ENCODE measurements at regions not wholly inside any gene's neighbourhood (a gene's known extent, or its start where the extent isn't known, plus 50 kb on each side); places are given as distances from the start of the nearest gene placed in this dataset.

DNA sequence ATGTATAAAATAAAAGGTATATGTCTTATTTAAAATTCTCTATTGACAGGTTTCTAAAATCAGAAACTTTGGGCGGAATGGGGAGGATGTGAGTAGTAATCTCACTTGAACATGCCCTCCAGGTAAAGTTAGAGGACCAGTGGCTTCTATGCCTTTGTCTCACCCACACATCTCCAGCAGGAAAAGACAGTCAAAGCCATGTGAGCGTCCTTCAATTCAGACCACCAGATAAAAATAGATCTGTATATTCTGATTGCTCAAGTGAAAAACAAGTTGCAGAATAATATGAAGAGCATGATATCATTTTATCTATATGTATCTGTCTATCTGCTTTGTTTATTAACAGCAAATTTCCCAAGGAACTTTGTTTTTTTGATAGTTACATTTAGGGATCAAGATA, 152.2 kb downstream of the TMCO5A start:
- Mint-ChIP-seq H3K4me1 (ENCODE audit: unreplicated experiment) (peaks cover 12% of the 10 kb centered on the region), H3K4me3 (ENCODE audit: unreplicated experiment) (no peak overlapping the region), H3K27ac (ENCODE audit: unreplicated experiment) (no peak overlapping the region), H3K27me3 (ENCODE audit: unreplicated experiment) (no peaks in the 10 kb centered on the region), H3K36me3 (ENCODE audit: low read depth, unreplicated experiment) (no peaks in the 10 kb centered on the region), H3K9me3 (ENCODE audit: unreplicated experiment) (no peaks in the 10 kb centered on the region)
- TF ChIP-seq, protein P1, sequence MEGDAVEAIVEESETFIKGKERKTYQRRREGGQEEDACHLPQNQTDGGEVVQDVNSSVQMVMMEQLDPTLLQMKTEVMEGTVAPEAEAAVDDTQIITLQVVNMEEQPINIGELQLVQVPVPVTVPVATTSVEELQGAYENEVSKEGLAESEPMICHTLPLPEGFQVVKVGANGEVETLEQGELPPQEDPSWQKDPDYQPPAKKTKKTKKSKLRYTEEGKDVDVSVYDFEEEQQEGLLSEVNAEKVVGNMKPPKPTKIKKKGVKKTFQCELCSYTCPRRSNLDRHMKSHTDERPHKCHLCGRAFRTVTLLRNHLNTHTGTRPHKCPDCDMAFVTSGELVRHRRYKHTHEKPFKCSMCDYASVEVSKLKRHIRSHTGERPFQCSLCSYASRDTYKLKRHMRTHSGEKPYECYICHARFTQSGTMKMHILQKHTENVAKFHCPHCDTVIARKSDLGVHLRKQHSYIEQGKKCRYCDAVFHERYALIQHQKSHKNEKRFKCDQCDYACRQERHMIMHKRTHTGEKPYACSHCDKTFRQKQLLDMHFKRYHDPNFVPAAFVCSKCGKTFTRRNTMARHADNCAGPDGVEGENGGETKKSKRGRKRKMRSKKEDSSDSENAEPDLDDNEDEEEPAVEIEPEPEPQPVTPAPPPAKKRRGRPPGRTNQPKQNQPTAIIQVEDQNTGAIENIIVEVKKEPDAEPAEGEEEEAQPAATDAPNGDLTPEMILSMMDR (IDR thresholded peaks at IDR 0.05; ENCODE audit: unreplicated experiment) = no peak
- DNase-seq (ENCODE audit: low spot score) = no peak

DNA sequence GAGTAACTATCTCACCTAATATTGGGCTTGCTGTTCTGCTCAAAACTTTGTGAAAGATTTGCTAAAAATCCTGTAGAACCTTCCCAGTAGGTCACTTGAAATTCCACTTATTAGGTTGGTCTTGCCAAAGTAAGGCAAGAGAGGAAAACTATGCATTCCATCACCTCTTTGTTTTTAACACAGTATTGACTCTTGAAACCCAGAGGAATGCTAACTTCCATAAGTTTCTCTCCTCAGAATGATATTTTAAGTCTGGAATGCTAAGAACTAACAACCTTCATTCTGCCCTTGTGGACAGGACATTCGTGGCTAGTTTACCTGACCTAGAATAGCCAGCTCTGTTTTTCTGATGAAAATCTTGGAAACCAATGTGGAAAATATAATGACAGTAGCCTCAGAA, 154.5 kb downstream of the TMCO5A start:
- DNase-seq (ENCODE audit: low spot score) = no peak
- Mint-ChIP-seq H3K36me3 (ENCODE audit: low read depth, unreplicated experiment) (no peaks in the 10 kb centered on the region), H3K27me3 (ENCODE audit: unreplicated experiment) (no peaks in the 10 kb centered on the region), H3K4me3 (ENCODE audit: unreplicated experiment) (no peak overlapping the region), H3K9me3 (ENCODE audit: unreplicated experiment) (no peaks in the 10 kb centered on the region), H3K4me1 (ENCODE audit: unreplicated experiment) (peaks cover 12% of the 10 kb centered on the region), H3K27ac (ENCODE audit: unreplicated experiment) (no peak overlapping the region)
- TF ChIP-seq, protein P1 (IDR thresholded peaks at IDR 0.05; ENCODE audit: unreplicated experiment) = no peak

DNA sequence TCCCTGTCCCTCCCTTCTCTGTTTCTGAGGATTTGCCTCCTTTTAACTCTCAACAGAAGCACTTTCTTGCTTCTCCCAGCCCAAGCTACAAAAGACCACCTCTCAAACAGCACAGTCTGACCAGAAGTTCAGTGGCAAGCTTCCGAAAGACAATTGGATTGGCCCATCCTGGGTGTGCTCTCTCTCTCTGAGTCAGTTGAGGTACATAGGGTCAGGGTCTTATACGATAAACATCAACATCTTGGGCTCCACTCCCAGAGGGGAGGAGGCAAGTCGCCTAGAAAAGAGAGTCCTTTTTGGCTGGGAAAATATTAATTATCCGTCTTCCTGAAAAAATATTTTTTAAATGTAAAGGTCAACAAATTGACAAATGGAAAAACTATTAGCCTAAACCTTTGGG, 155.8 kb downstream of the TMCO5A start:
- Mint-ChIP-seq H3K27me3 (ENCODE audit: unreplicated experiment) (no peaks in the 10 kb centered on the region), H3K36me3 (ENCODE audit: low read depth, unreplicated experiment) (no peaks in the 10 kb centered on the region), H3K4me3 (ENCODE audit: unreplicated experiment) (no peak overlapping the region), H3K27ac (ENCODE audit: unreplicated experiment) (no peak overlapping the region), H3K4me1 (ENCODE audit: unreplicated experiment) (peaks cover 8% of the 10 kb centered on the region), H3K9me3 (ENCODE audit: unreplicated experiment) (no peaks in the 10 kb centered on the region)
- DNase-seq (ENCODE audit: low spot score) = no peak
- TF ChIP-seq, protein P1 (IDR thresholded peaks at IDR 0.05; ENCODE audit: unreplicated experiment) = no peak

DNA sequence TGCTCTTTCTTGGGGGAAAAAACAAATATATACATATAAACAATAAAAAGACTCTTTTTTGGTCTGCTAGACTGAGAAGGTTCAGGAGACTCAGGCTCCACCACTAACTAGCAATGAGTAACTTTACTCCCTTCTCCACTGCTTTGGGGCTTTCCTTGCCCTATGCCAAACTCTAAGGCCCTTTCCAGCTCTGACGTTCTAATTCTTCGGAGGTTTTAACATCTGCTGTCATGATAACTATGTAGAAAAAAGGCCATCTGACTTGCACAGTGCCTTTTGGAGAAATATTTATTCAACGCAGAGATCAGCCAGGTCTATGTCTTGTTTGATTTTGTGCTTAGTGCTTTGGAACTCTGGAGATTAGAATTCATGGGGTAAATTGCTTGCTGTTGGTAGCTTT, 156.2 kb downstream of the TMCO5A start:
- Mint-ChIP-seq H3K4me3 (ENCODE audit: unreplicated experiment) (no peak overlapping the region), H3K27me3 (ENCODE audit: unreplicated experiment) (no peaks in the 10 kb centered on the region), H3K27ac (ENCODE audit: unreplicated experiment) (no peak overlapping the region), H3K9me3 (ENCODE audit: unreplicated experiment) (no peaks in the 10 kb centered on the region), H3K4me1 (ENCODE audit: unreplicated experiment) (peaks cover 6% of the 10 kb centered on the region), H3K36me3 (ENCODE audit: low read depth, unreplicated experiment) (no peaks in the 10 kb centered on the region)
- no peak for DNase-seq (ENCODE audit: low spot score)
- TF ChIP-seq, protein P1 (IDR thresholded peaks at IDR 0.05; ENCODE audit: unreplicated experiment) = no peak

DNA sequence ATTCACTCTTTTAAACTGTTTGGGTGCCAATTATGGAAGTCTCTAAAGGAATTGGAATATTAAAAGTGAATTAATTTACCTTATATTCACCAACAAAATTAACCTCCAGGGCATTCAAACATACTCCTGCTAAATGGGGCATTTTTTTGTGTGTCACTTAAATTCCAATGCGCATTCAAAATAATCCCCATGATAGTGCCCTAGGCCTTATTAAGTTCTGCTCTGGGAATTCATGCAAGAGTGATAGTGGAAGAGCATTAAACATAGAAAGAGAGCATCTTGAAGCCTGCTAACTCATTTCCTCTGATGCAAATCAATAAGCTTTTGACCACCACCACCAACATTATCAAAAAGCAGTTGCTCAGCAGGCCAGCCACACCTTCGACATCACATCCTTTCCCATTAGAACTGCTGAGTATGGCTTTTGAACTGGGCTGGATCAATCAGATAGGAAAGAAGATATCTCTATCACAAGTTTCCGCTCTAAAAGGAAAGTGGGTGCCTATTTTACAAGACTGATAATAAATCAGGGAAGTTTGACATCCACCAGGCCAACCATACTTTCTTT, 156.7 kb downstream of the TMCO5A start:
- Mint-ChIP-seq H3K27me3 (ENCODE audit: unreplicated experiment) (no peaks in the 10 kb centered on the region), H3K36me3 (ENCODE audit: low read depth, unreplicated experiment) (no peaks in the 10 kb centered on the region), H3K4me3 (ENCODE audit: unreplicated experiment) (no peak overlapping the region), H3K9me3 (ENCODE audit: unreplicated experiment) (no peaks in the 10 kb centered on the region), H3K27ac (ENCODE audit: unreplicated experiment) (no peak overlapping the region), H3K4me1 (ENCODE audit: unreplicated experiment) (peaks cover 3% of the 10 kb centered on the region)
- DNase-seq (ENCODE audit: low spot score) = no peak
- TF ChIP-seq, protein P1 (IDR thresholded peaks at IDR 0.05; ENCODE audit: unreplicated experiment) = no peak
